ENCODE measurements at regions not wholly inside any gene's neighbourhood (a gene's known extent, or its start where the extent isn't known, plus 50 kb on each side); places are given as distances from the start of the nearest gene placed in this dataset.

DNA sequence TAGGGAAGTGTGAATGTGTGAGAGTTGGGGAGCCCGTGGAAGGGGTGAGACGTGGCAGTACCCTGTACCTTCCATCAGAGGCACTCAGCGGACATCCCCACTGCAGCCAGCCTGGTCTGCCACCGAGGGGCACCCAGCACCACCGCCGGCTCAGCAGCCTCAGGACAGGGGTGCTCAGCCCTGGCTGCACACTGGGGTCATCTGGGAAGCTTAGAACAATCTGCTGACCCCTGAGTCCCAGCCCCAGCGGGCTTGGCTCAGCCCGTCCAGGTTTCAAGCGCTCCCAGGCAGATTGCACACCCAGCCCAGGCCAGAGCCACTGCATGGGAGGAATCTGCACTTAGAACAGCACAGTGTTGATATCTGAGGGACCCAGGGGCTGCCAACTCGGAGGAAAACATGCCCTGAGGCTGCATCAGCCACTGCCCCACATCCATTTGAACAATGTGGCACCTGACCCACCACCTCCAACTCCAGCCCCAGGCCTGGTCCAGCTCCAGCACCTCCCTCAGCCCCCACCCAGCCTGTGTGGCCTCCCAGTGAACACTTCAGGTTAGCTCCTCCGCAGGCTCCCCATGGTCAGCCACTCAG is 147.1 kb upstream of the OTOS start:
- H3K36me3 Mint-ChIP-seq, result no peaks in the 10 kb centered on the region
- H3K4me1 Mint-ChIP-seq, result no peaks in the 10 kb centered on the region
- H3K9me3 Mint-ChIP-seq, result peaks cover 6% of the 10 kb centered on the region
- ATAC-seq, result peak; percentile 47
- peaks cover 15% of the 10 kb centered on the region for H3K27me3 Mint-ChIP-seq
- H3K27ac Mint-ChIP-seq, result no peak overlapping the region
- no peak overlapping the region for H3K4me3 Mint-ChIP-seq

DNA sequence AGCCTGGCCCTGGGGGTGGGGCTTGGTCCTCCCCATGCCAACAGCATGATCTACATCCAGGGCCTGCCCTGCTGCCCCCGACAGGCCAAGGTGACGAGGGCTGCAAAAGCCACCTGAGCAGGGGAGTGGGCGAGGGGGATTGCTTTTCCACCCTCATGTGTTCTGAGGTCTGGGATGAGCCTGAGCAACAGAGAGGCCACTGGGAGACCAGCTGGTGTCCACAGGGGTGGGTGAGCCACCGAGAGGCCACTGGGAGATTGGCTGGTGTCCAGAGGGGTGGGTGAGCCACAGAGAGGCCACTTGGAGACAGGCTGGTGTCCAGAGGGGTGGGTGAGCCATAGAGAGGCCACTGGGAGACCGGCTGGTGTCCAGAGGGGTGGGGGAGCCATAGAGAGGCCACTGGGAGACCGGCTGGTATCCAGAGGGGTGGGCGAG is 147.4 kb upstream of the GPC1 start:
- Mint-ChIP-seq H3K9me3 (peaks cover 3% of the 10 kb centered on the region), H3K4me1 (no peaks in the 10 kb centered on the region), H3K36me3 (no peaks in the 10 kb centered on the region), H3K27me3 (peaks cover 10% of the 10 kb centered on the region), H3K4me3 (no peak overlapping the region), H3K27ac (no peak overlapping the region)
- no peak for ATAC-seq

DNA sequence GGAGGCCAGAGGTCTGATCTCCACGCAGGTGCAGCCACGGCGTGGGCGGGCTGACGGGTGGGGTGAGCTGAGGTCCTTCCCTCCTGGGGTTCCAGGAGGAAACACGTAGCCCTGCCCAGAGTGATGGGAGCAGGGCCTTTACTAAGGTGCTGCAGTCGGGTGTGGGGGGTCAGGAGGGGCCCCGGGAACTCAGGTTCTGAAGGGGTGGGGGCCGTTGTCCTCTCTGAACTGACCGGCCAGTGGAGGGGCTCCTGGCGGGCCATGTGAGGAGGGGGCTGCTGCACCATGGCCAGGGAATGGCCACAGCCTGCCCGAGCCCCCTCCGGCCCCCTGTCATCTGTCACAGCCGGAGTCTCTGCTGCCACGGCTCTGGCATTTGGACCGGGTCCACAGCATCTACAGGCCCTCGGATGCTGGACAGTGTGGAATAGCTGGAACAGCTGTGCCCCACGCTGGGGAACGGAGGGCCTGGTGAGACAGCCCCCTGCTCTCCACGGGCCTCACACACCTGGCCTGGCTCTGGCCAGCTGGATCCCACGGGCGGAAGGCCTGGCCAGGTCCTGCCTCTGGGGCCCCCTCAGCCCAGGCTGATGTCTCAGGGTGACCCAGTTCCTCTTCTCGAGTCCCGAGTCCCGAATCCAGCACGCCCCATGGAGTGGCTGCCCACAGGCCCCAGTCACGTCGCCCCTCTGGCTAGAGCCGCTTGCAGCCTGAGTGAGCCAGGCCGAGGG is 145.6 kb upstream of the GPC1 start:
- no peak for ATAC-seq

DNA sequence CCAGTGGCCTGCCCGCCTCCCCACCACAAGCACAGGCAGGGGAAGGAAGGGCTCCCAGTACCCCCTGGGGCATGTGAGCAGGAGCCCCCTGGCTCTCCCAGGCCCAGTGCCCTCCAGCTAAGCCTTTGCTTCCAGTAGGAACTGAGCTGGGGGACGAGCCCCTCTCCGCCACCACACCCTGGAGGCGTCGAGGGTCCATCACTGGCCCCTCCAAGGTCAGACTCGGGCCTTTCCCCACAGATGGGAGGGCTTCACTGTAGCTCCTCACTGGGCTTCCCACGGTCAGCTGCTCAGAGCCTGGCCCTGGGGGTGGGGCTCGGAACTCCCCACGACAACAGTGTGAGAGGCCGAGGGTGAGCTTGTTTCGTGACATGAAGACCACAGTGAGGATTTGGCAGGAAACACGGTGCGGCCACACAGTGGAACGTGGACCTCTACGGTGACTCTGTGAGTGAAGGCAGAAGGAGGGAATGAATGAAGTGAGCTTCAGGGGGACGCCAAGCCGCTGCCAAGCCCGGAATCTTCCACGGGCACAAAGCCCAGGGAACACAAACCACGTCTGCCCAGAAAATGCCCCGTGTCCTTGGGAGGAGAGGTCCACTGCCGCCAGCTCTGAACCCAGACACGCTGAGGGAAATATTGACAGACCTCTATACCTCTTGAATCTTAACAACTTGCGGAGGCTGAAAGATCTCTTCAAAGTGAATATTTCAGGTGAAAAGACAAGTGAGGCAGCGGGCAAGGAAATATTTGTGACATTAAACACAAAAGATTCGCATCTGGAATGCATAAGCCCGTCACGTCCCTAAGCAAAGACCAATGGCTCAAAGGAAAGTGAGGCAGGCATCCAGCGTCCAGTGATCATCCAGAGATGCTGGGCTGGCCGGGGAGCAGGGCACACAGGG is 144.8 kb upstream of the GPC1 start:
- Mint-ChIP-seq H3K27ac (no peak overlapping the region), H3K9me3 (no peaks in the 10 kb centered on the region), H3K4me3 (no peak overlapping the region), H3K4me1 (no peaks in the 10 kb centered on the region), H3K27me3 (peaks cover 8% of the 10 kb centered on the region), H3K36me3 (no peaks in the 10 kb centered on the region)
- no peak for ATAC-seq

More for the DNA sequence above, 145.6 kb upstream of the GPC1 start:
- Mint-ChIP-seq H3K36me3 (no peaks in the 10 kb centered on the region), H3K4me3 (no peak overlapping the region), H3K4me1 (no peaks in the 10 kb centered on the region), H3K27me3 (peaks cover 8% of the 10 kb centered on the region), H3K27ac (no peak overlapping the region), H3K9me3 (no peaks in the 10 kb centered on the region)

DNA sequence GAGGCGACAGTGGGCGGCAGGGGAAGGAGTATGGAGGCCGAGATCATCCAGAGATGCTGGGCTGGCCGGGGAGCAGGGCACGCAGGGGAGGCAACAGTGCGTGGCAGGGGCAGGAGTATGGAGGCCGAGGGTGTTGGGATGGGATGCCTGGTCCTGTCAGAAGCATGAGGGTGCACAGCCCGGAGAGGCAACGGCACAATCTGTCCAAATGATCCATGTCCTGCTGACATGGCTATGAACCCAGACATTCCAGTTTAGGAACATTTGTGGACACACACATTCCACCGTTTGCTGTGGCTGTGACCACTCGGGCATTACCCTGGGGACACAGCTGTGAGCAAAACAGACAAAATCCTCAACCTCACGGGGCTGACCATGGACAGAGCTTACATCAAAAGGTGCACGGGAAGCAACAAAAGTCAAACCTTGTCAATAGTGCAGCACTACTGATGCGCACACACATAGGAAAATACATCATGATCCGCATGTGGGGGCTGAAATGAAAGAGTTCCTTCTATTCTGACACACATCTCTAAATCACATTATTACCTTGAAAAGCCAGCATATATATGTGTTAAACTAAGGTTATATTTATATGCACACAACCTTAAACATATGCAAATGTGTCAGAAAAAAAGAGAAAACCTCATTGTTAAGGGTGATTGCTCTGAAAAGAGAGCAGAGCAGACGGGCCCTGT is 144.0 kb upstream of the GPC1 start:
- no peaks in the 10 kb centered on the region for H3K9me3 Mint-ChIP-seq
- no peaks in the 10 kb centered on the region for H3K36me3 Mint-ChIP-seq
- H3K27me3 Mint-ChIP-seq, result peaks cover 8% of the 10 kb centered on the region
- no peaks in the 10 kb centered on the region for H3K4me1 Mint-ChIP-seq
- H3K4me3 Mint-ChIP-seq, result no peak overlapping the region
- no peak for ATAC-seq
- H3K27ac Mint-ChIP-seq, result no peak overlapping the region

DNA sequence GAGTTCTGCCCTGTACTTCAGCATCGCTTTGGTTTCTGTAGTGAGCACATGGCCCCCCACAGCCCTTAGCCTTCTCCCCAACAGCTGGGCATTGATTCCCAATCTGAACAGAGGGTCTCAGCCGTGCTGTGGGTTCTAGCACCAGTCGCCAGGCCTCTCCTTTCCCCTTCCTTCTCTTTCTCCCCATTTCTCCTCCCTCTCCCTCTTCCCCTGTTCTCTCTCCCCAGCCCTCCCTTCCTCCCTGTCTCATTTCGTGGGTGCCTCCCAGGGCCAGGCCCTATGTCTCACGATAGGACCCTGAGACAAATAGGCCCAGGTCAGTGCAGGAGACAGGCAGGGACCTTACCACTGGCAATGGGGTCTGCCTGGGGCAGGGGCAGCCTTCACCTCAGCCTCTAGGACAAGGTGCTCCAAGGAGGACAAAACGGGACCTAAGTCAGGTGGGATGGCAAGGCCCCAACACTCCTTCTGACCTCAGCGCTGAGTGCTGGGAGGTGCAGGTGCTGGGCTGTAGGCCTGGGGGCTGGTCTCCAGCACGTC is 143.4 kb upstream of the GPC1 start:
- H3K4me1 Mint-ChIP-seq, result no peaks in the 10 kb centered on the region
- no peak for ATAC-seq
- peaks cover 8% of the 10 kb centered on the region for H3K27me3 Mint-ChIP-seq
- no peak overlapping the region for H3K4me3 Mint-ChIP-seq
- H3K9me3 Mint-ChIP-seq, result no peaks in the 10 kb centered on the region
- H3K36me3 Mint-ChIP-seq, result no peaks in the 10 kb centered on the region
- H3K27ac Mint-ChIP-seq, result no peak overlapping the region

DNA sequence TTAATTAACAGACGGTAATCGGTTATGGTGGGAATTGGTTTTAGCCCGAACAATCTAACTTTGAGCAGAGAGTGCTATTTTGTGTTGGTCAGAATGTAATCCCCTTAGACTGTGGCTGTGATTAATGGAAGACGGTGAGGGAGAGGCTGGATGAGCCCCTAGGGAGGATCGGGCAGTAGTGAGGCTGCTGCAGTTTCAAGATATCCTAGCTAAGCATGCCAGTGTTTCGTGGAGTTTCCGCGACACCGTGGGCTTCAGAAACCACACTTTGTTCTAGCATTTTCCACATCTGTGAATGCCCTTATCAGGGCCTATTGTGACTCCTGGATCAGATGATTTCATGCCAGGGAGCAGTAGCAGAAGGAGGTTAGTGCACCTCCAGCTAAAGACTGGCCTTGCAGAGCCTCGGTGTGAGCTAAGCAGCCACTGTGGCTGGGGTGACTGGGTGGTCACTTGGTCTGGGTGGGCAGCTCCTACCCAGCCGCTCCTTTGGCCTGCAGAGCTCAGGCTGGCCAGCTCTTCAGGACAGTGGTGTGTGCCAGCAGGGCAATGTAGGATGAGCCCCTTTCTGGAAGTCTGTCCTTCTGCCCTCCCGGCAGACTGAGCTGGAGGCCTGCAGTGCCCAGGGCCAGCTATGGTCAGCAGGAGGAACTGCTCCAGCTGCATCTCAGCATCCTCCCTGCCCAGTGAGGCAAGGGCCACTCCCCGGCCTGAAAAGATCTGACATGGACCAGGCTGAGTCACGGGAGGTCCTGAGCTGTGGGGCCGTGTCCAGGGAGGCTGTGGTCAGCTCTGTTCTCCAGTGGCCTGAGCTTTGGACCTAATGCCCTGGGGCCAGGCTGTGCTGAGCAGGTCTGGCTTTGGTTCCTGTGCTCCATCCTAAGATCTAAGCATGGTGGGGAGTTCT is 142.6 kb upstream of the GPC1 start:
- no peak overlapping the region for H3K27ac Mint-ChIP-seq
- peaks cover 8% of the 10 kb centered on the region for H3K27me3 Mint-ChIP-seq
- ATAC-seq, result no peak
- no peaks in the 10 kb centered on the region for H3K4me1 Mint-ChIP-seq
- no peaks in the 10 kb centered on the region for H3K9me3 Mint-ChIP-seq
- H3K4me3 Mint-ChIP-seq, result no peak overlapping the region
- no peaks in the 10 kb centered on the region for H3K36me3 Mint-ChIP-seq

DNA sequence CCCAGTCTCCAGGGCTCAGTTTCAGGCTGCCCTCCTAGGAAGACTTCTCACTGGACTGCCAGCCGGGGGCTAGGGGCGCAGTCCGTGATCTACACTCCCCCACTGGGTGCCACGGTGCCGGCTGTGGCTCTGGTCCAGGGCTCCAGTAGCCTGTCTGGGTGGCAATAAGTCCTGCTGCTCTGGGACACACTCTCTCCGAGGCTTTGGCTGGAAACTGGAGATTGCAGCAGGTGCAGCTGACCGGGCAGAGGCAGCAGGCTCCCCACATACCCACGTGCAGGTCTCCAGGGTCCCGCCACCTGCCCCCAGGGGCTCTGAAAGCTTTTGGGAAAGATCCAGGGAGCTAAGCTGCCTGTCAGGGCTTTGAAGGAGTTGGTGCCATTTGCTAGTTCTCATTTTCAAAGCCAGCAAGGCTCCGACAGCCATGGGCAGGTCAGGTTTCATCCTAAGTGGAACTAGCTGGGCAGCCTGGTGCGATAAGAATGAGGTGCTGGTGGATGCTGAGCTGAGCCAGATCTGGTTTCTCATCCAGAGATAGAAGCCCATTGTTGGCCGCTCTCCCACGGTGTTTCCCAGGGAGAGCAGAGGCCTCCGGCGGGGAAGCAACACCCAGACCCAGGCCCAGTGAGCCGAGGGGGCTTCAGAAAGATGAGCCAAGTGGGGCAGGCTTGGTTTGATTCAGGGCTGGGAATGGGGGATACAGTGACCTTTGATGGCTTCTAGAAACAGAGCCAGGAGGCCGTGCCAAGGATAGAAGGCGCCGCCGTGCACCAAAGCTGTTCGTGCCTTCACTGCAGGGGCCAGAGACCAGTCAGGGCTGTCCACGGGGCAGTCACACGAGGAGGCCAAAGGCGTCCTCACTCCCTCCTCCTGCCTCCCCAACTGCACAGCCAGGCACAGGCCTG is 141.7 kb upstream of the GPC1 start:
- H3K36me3 Mint-ChIP-seq, result no peaks in the 10 kb centered on the region
- H3K9me3 Mint-ChIP-seq, result no peaks in the 10 kb centered on the region
- no peak overlapping the region for H3K4me3 Mint-ChIP-seq
- no peaks in the 10 kb centered on the region for H3K4me1 Mint-ChIP-seq
- ATAC-seq, result no peak
- peaks cover 12% of the 10 kb centered on the region for H3K27me3 Mint-ChIP-seq
- no peak overlapping the region for H3K27ac Mint-ChIP-seq

DNA sequence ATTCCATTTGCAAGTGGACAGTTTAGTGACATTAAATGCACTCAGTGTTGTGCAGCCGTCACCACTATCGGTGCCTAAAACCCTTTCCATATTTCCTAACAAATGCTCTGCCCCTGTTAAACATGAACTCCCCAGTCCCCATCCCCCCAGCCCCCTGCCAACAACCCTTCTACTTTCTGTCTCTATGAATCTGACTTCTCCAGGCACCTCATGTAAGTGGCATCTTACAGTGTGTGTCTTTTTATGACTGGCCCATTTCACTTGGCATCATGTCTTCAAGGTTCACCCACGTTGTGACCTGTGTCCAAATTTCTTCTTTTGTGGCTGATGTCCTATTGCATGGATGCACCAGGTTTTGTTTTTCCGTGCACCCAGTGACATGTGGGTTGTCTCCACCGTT is 140.9 kb upstream of the GPC1 start:
- Mint-ChIP-seq H3K36me3 (no peaks in the 10 kb centered on the region), H3K9me3 (no peaks in the 10 kb centered on the region), H3K27ac (no peak overlapping the region), H3K4me3 (no peak overlapping the region), H3K27me3 (peaks cover 14% of the 10 kb centered on the region), H3K4me1 (no peaks in the 10 kb centered on the region)
- ATAC-seq, result no peak

DNA sequence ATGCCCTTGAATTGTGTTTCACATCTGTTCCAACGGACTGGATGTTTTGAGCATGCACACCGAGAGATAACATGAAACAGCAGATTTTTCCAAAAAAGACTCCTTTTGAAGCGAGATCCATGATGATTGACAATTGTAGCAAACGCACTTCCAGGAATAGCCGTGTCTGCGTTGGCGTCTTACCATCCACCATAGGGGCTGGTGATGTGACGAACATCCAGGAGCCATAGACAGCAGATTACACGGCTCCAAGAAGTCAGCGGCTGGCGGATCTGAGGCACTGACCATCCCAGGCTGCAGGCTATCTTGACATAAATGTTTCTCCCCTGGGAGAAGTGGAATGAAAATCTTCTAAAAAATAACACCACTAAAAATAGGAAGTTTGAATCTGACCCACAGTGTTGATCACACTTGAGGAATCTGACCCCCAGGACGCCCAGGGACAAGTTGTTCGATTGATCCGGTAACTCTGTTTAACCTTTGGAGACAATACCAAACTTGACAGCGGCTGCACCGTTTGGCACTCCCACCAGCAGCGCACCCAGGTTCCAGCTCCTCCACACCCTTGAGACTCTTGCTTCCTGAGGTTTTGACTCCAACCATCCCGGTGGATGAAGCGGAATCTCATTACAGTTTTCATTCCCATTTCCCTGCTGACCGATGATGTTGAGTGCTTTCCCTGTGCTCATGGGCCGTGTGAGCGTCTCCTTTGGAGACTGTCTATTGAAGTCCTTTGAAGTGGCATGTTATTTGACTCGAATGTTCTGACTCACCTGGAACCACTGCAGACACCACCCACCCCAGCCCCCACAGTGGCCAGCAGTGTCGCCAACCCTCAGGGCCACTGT is 140.0 kb upstream of the GPC1 start:
- Mint-ChIP-seq H3K36me3 (no peaks in the 10 kb centered on the region), H3K27ac (no peak overlapping the region), H3K9me3 (no peaks in the 10 kb centered on the region), H3K4me1 (no peaks in the 10 kb centered on the region), H3K27me3 (peaks cover 22% of the 10 kb centered on the region), H3K4me3 (no peak overlapping the region)
- ATAC-seq, result no peak

DNA sequence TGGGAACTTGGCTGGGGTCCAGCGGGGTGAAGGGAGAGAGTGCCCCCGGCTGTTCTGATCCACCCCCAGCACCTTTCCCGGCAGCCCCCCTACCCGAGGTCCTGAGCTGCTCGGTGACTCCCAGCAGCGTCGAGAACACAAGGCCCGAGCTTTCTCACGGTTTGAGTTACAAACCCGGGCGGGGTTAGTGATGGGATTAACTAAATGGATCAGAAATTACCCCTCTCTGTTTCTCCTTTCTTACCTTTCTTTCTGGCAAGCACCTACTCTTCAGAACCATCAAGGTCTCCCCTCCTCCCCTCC is 139.4 kb upstream of the GPC1 start:
- H3K27ac Mint-ChIP-seq, result no peak overlapping the region

DNA sequence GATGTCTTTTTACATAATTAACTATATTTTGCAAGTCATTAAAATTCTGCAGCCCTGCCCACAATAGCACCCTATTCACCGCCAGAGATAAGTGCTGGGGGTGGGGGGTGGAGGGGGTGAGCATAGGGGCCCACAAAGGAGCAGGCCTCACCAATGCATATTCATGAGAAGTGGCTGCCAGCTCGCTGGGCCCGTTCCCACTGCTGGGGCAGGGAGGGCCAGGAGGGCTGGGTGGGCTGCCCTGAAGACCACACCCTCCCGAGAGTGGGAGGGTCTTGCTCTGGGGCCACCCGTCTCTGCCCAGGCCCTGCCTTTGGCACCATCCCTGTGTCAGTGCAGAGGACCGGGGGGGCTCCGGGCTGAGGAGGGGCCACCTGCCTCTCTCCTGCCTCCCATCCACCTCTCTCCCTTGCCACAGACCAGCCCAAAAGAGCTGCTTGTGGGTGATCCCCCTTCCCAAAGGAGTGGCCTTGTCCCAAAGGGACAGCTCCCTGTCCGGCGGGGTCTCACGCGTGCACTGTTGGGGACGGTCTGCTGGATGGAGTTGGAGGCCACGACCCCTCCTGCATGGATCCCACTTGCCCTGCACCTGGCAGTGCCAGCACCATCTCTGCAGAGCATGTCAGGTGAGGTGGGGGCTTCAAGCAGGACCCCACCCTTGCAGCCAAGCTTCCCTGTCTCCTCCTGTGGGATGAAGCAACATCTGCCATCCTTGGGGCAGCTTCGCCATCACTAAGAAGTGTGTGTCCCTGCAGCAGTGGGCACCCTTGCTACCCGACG is 138.8 kb upstream of the GPC1 start:
- H3K36me3 Mint-ChIP-seq, result no peaks in the 10 kb centered on the region
- H3K27ac Mint-ChIP-seq, result no peak overlapping the region
- H3K4me3 Mint-ChIP-seq, result no peak overlapping the region
- no peaks in the 10 kb centered on the region for H3K9me3 Mint-ChIP-seq
- ATAC-seq, result no peak
- no peaks in the 10 kb centered on the region for H3K4me1 Mint-ChIP-seq
- H3K27me3 Mint-ChIP-seq, result peaks cover 34% of the 10 kb centered on the region

More for the DNA sequence above, 139.4 kb upstream of the GPC1 start:
- no peak for ATAC-seq
- H3K27me3 Mint-ChIP-seq, result peaks cover 28% of the 10 kb centered on the region
- no peaks in the 10 kb centered on the region for H3K9me3 Mint-ChIP-seq
- no peaks in the 10 kb centered on the region for H3K36me3 Mint-ChIP-seq
- no peak overlapping the region for H3K4me3 Mint-ChIP-seq
- no peaks in the 10 kb centered on the region for H3K4me1 Mint-ChIP-seq

Measured in stimulated activated memory B cell treated with anti-CD40 and anti-IgM and Interleukin-4, amounts not matched to agents 10 μg/mL and 1 μg/mL and 100 μg/mL, for 72 hours (primary cell).